Prostate gland (tissue), 1 donor: ENCODE measurements at regions not wholly inside any gene's neighbourhood (a gene's known extent, or its start where the extent isn't known, plus 50 kb on each side); places are given as distances from the start of the nearest gene placed in this dataset.

Source experiments
- POLR2A ChIP-seq: fragments of 450-650 bp; IDR thresholded peaks from one replicate; pipeline ENCODE4 v1.6.1; 2016; ENCODE audit warnings: antibody characterized with exemption, mild to moderate bottlenecking
- POLR2AphosphoS5 ChIP-seq: sonication (generic); formaldehyde crosslinking; IDR thresholded peaks from one replicate; pipeline ENCODE4 v1.6.1; 2017; ENCODE audit warnings: antibody characterized with exemption

DNA sequence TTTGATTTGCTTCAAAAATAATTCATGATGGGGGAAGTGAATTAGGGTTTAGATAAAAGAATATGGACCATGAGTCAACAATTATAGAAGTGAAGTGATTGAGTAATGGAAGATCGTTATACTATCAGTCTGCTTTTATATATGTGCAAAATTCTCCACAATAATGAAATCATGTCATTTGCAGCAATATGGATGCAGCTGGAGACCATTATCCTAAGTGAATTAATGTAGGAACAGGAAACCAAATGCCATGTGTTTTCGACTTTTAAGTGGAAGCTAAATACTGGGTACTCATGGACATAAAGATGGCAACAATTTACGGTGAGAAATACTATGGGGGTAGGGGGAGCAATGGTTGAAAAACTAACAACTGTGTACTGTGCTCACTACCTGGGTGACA lies 144.7 kb upstream of the SRD5A2 start:
- TF ChIP-seq POLR2AphosphoS5 (no peak), POLR2A (no peak)
